Uterus (tissue), 2 donors: ENCODE measurements at regions not wholly inside any gene's neighbourhood (a gene's known extent, or its start where the extent isn't known, plus 50 kb on each side); places are given as distances from the start of the nearest gene placed in this dataset.

ENCODE experiments used
- CTCF ChIP-seq, 4 experiments: fragments of 200-600 bp in 2 of 4; fragments of 450-650 bp in 2 of 4; sonication (generic) in 2 of 4; IDR thresholded peaks; one replicate each; pipeline ENCODE4 v1.5.1; 2016 to 2019; ENCODE audit warnings: antibody characterized with exemption in 4 of 4, mild to moderate bottlenecking in 2 of 4, moderate library complexity in 1 of 4
- POLR2A ChIP-seq, 2 donors: fragments of 450-650 bp; IDR thresholded peaks; one replicate each; pipeline ENCODE4 v1.6.1; 2016; ENCODE audit warnings: antibody characterized with exemption in 2 of 2, mild to moderate bottlenecking in 1 of 2, moderate library complexity in 1 of 2

DNA sequence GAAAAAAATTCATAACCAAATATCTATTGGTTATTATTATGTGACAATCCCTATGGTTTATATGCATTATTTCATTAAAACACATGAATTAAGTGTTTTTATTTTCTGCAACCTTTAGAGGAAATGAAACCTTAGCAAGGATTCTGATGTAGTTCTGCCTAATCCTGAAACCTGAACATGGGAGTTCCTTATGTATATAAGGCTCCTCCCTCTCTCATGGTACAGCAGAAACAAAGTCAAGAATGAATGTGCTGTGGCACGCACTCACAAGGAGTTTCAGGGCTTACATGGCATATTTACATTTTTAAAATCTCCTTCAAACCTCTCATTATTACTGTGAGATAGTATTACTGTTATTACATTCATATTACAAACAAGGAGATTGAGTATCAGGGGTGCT, 426.4 kb upstream of the CITED2 start:
- TF ChIP-seq CTCF (IDR thresholded peaks at IDR 0.05) (no peak), POLR2A (IDR thresholded peaks at IDR 0.05) (no peak)
